ENCODE measurements at regions not wholly inside any gene's neighbourhood (a gene's known extent, or its start where the extent isn't known, plus 50 kb on each side); places are given as distances from the start of the nearest gene placed in this dataset.

DNA sequence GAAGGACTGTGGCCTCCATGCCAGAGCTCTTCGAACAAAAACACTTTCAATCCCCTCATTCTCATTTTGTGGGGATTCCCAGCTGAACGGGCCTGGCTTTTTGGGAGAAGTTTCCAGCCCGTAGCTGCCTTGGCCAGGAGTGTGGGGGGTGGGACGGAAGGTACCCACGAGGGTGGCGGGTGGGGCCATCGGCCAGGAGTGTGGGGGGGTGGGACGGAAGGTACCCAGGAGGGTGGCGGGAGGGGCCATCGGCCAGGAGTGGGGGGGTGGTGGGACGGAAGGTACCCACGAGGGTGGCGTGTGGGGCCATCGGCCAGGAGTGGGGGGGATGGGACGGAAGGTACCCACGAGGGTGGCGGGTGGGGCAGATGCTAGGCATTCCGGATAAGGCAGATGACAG, 71.7 kb upstream of the ZBTB18 start:
- TF ChIP-seq, protein P1, sequence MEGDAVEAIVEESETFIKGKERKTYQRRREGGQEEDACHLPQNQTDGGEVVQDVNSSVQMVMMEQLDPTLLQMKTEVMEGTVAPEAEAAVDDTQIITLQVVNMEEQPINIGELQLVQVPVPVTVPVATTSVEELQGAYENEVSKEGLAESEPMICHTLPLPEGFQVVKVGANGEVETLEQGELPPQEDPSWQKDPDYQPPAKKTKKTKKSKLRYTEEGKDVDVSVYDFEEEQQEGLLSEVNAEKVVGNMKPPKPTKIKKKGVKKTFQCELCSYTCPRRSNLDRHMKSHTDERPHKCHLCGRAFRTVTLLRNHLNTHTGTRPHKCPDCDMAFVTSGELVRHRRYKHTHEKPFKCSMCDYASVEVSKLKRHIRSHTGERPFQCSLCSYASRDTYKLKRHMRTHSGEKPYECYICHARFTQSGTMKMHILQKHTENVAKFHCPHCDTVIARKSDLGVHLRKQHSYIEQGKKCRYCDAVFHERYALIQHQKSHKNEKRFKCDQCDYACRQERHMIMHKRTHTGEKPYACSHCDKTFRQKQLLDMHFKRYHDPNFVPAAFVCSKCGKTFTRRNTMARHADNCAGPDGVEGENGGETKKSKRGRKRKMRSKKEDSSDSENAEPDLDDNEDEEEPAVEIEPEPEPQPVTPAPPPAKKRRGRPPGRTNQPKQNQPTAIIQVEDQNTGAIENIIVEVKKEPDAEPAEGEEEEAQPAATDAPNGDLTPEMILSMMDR (IDR thresholded peaks at IDR 0.05; ENCODE audit: insufficient read depth, low read length, severe bottlenecking) = no peak
- FAIRE-seq = no peak
- no peak overlapping the region for H3K4me3 ChIP-seq (ENCODE audit: low read depth, low read length)
- no peaks in the 10 kb centered on the region for H3K36me3 ChIP-seq (ENCODE audit: control insufficient read depth, insufficient read depth, low read length)
- no peaks in the 10 kb centered on the region for H3K27me3 ChIP-seq (ENCODE audit: control insufficient read depth, insufficient read depth, low read length)
- DNase-seq (ENCODE audit: low read depth) = no peak

DNA sequence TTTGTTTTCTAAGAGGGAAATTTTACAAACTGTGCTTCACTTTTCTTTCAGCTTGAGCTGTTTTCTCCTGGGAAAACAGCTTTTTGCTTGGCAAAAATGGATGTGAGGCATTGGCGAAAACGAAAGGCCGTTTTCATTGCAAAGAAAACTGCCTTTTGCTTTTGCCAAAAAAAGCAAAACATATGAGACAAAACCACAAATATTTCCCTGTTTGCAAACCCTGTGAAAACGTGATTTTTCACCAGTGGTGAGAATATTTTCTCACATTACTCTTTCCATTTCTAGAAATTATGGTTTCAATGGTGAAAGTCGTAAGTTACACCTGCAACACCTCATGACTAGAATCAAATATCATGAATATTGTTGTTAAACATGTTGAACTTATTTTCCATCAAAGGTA, 74.0 kb upstream of the ZBTB18 start:
- no peak for FAIRE-seq
- no peaks in the 10 kb centered on the region for H3K36me3 ChIP-seq (ENCODE audit: control insufficient read depth, insufficient read depth, low read length)
- H3K4me3 ChIP-seq (ENCODE audit: low read depth, low read length) = no peak overlapping the region
- TF ChIP-seq, protein P1 (IDR thresholded peaks at IDR 0.05; ENCODE audit: insufficient read depth, low read length, severe bottlenecking) = no peak
- no peaks in the 10 kb centered on the region for H3K27me3 ChIP-seq (ENCODE audit: control insufficient read depth, insufficient read depth, low read length)
- no peak for DNase-seq (ENCODE audit: low read depth)

DNA sequence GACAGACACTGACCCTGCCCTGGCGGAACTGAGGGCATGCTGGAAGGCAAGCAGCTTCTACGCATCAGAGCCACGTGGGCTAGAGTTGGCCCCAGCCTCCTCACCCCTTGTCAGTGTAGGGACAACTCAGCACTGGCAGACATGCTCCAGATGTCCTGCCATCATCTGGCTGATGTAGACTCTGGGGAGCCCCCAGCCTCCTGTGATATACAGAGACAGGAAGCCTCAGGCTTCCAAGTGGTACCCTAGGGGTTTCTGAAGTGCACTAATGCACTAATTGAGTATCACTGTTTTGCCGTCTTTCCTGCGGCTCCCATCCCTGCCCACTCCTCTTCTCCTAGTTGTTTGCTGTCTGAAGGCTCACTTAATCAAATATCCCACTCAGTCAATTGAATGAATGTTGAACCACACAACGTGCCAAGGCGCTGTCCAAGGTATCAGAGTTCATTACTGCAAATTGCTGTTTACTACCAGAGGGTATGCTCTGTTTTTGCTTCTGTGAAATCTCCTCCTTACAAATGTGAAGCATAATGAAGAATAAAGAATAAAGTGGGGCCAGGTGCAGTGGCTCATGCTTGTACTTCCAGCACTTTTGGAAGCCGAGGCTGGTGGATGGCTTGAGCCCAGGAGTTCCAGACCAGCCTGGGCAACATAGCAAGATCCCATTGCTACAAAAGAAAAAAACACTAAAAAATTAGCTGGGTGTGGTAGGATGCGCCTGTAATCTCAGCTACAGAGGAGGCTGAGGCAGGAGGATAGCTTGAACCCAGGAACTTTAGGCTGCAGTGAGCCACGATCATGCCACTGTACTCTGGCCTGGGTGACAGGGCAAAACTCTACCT, 76.4 kb upstream of the ZBTB18 start:
- DNase-seq (ENCODE audit: low read depth) (no peak), FAIRE-seq (no peak)
- Histone ChIP-seq H3K27me3 (ENCODE audit: control insufficient read depth, insufficient read depth, low read length) (no peaks in the 10 kb centered on the region), H3K36me3 (ENCODE audit: control insufficient read depth, insufficient read depth, low read length) (no peaks in the 10 kb centered on the region), H3K4me3 (ENCODE audit: low read depth, low read length) (no peak overlapping the region)
- TF ChIP-seq, protein P1 (IDR thresholded peaks at IDR 0.05; ENCODE audit: insufficient read depth, low read length, severe bottlenecking) = no peak

DNA sequence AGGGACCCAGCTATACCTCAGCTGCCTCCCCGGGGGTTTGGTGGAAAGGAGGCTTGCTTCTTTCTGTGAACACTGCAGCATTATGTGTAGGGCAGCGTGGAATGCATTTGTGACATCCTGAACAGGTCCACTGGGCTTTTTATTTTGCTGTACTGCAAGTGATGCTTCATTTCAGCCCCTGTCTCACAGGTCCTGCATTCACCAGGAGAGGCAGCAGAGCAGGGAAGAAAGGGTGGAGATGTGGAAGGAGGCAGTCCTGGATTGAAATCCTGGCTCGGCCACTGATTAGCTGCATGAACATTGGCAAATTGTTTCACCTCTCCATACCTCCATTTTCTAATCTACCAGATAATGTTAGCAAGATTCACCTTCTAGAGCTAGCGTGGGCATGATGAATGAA, 77.9 kb upstream of the ZBTB18 start:
- no peak for FAIRE-seq
- H3K27me3 ChIP-seq (ENCODE audit: control insufficient read depth, insufficient read depth, low read length) = no peaks in the 10 kb centered on the region
- no peak for DNase-seq (ENCODE audit: low read depth)
- H3K4me3 ChIP-seq (ENCODE audit: low read depth, low read length) = no peak overlapping the region
- H3K36me3 ChIP-seq (ENCODE audit: control insufficient read depth, insufficient read depth, low read length) = no peaks in the 10 kb centered on the region
- TF ChIP-seq, protein P1 (IDR thresholded peaks at IDR 0.05; ENCODE audit: insufficient read depth, low read length, severe bottlenecking) = no peak

DNA sequence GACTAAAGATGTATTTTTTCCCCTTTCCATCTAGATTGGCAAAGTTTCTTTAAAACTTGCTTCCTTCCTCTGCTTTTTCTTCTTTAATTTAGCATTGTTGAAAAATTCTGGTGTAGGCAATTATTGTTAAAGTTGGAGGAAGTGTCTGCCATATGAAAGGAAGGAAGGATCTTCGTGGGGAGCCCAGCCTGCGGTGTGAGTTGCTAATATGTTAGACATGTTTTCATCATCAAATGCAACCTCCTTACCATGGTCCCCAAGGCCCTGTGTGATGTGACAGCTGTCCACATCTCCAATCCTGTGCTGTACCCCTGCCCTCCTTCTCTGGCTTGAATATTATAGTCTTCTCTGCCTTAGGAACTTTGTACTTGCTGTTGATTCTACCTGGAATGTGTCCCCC, 81.0 kb upstream of the ZBTB18 start:
- H3K36me3 ChIP-seq (ENCODE audit: control insufficient read depth, insufficient read depth, low read length) = no peaks in the 10 kb centered on the region
- DNase-seq (ENCODE audit: low read depth) (no peak), FAIRE-seq (no peak)
- TF ChIP-seq, protein P1 (IDR thresholded peaks at IDR 0.05; ENCODE audit: insufficient read depth, low read length, severe bottlenecking) = no peak
- no peaks in the 10 kb centered on the region for H3K27me3 ChIP-seq (ENCODE audit: control insufficient read depth, insufficient read depth, low read length)
- H3K4me3 ChIP-seq (ENCODE audit: low read depth, low read length) = no peak overlapping the region

DNA sequence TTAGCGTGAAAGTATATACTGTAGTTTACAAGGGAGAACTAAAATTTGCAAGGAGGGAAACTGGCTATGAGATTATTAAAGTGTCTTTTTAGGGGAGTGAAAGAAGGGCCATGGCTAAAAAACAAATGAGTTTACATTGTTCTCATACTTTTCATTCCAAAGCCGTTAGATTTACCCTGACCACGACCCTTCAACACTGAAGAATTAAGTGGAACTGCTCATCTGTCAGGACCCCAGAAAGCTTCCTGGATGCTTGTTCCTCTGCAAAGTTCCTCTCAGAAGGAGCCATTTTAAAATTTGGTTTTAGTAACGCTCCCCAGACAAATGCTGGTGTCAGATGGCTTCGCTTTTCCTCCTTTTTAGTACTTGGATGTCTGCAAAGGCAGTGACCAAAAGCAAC, 82.7 kb upstream of the ZBTB18 start:
- Histone ChIP-seq H3K36me3 (ENCODE audit: control insufficient read depth, insufficient read depth, low read length) (no peaks in the 10 kb centered on the region), H3K4me3 (ENCODE audit: low read depth, low read length) (no peak overlapping the region), H3K27me3 (ENCODE audit: control insufficient read depth, insufficient read depth, low read length) (no peaks in the 10 kb centered on the region)
- DNase-seq (ENCODE audit: low read depth) (no peak), FAIRE-seq (no peak)
- TF ChIP-seq, protein P1 (IDR thresholded peaks at IDR 0.05; ENCODE audit: insufficient read depth, low read length, severe bottlenecking) = no peak
